ENCODE measurements at regions not wholly inside any gene's neighbourhood (a gene's known extent, or its start where the extent isn't known, plus 50 kb on each side); places are given as distances from the start of the nearest gene placed in this dataset.

GRCh38 chr3:154507727-154508126, 77.7 kb upstream of the GPR149 start:
- H3K4me2 ChIP-seq (ENCODE audit: low read length, poor library complexity, severe bottlenecking), result no peak overlapping the region
- WGBS, result no CpG with 5 or more reads among the region's 2 CpGs
- H2BK120ac ChIP-seq (ENCODE audit: low read depth, low read length), result no peak overlapping the region
- no peak overlapping the region for H3K4ac ChIP-seq (ENCODE audit: low read depth in 1 of 2, low read length in 2 of 2)
- no peaks in the 10 kb centered on the region for H3K79me1 ChIP-seq (replicated peaks; ENCODE audit: low read length, poor library complexity, severe bottlenecking)
- H3K27me3 ChIP-seq (ENCODE audit: control insufficient read depth in 1 of 2, insufficient read depth in 1 of 2, low read length in 2 of 2), result no peaks in the 10 kb centered on the region
- H3K4me3 ChIP-seq (ENCODE audit: insufficient read depth in 1 of 2, low read depth in 1 of 2, low read length in 2 of 2), result no peak overlapping the region
- no peak overlapping the region for H2BK12ac ChIP-seq (ENCODE audit: low read length in 2 of 2)
- no peak overlapping the region for H2BK15ac ChIP-seq (ENCODE audit: low read depth, poor library complexity, severe bottlenecking)
- H3K9ac ChIP-seq (ENCODE audit: low read length), result no peak overlapping the region
- H3K4me1 ChIP-seq (ENCODE audit: control insufficient read depth, insufficient read depth, low read depth, low read length), result no peaks in the 10 kb centered on the region
- DNase-seq, result no peak
- H2AFZ ChIP-seq (ENCODE audit: low read depth, low read length), result no peak overlapping the region
- no peak overlapping the region for H3K14ac ChIP-seq (ENCODE audit: low read length in 2 of 2)
- no peak overlapping the region for H3K18ac ChIP-seq (ENCODE audit: low read depth in 1 of 2, low read length in 2 of 2)
- H2BK5ac ChIP-seq (ENCODE audit: low read depth, low read length, poor library complexity, severe bottlenecking), result no peak overlapping the region
- H2AK5ac ChIP-seq (ENCODE audit: low read length, severe bottlenecking), result no peak overlapping the region
- no peak overlapping the region for H4K8ac ChIP-seq (ENCODE audit: low read length)
- H3K36me3 ChIP-seq (ENCODE audit: control insufficient read depth in 1 of 2, insufficient read depth in 2 of 2, low read depth in 1 of 2, low read length in 2 of 2), result no peaks in the 10 kb centered on the region
- no peak overlapping the region for H3K27ac ChIP-seq (ENCODE audit: low read length, poor library complexity, severe bottlenecking)
- peaks cover 10% of the 10 kb centered on the region for H3K9me3 ChIP-seq (ENCODE audit: control insufficient read depth, low read length)
- H3K23ac ChIP-seq (ENCODE audit: low read length in 2 of 2), result no peak overlapping the region
- no peak overlapping the region for H4K91ac ChIP-seq (ENCODE audit: low read length)

- H3K23ac ChIP-seq (ENCODE audit: low read length in 2 of 2), result no peak overlapping the region
- no peak overlapping the region for H2BK12ac ChIP-seq (ENCODE audit: low read length in 2 of 2)
- no peak overlapping the region for H2BK15ac ChIP-seq (ENCODE audit: low read depth, poor library complexity, severe bottlenecking)
- no peak overlapping the region for H4K91ac ChIP-seq (ENCODE audit: low read length)
- no peak overlapping the region for H3K18ac ChIP-seq (ENCODE audit: low read depth in 1 of 2, low read length in 2 of 2)
- no peak overlapping the region for H2AFZ ChIP-seq (ENCODE audit: low read depth, low read length)
- no peak for DNase-seq
- WGBS, result 40% methylated on average over 2 of the region's 2 CpGs
- no peak overlapping the region for H3K4me2 ChIP-seq (ENCODE audit: low read length, poor library complexity, severe bottlenecking)
- H3K79me1 ChIP-seq (replicated peaks; ENCODE audit: low read length, poor library complexity, severe bottlenecking), result no peaks in the 10 kb centered on the region
- no peak overlapping the region for H3K27ac ChIP-seq (ENCODE audit: low read length, poor library complexity, severe bottlenecking)
- no peaks in the 10 kb centered on the region for H3K4me1 ChIP-seq (ENCODE audit: control insufficient read depth, insufficient read depth, low read depth, low read length)
- no peaks in the 10 kb centered on the region for H3K9me3 ChIP-seq (ENCODE audit: control insufficient read depth, low read length)
- H3K14ac ChIP-seq (ENCODE audit: low read length in 2 of 2), result no peak overlapping the region
- H3K36me3 ChIP-seq (ENCODE audit: control insufficient read depth in 1 of 2, insufficient read depth in 2 of 2, low read depth in 1 of 2, low read length in 2 of 2), result no peaks in the 10 kb centered on the region
- H4K8ac ChIP-seq (ENCODE audit: low read length), result no peak overlapping the region
- H3K9ac ChIP-seq (ENCODE audit: low read length), result no peak overlapping the region
- no peak overlapping the region for H3K4me3 ChIP-seq (ENCODE audit: insufficient read depth in 1 of 2, low read depth in 1 of 2, low read length in 2 of 2)
- no peak overlapping the region for H2AK5ac ChIP-seq (ENCODE audit: low read length, severe bottlenecking)
- H2BK5ac ChIP-seq (ENCODE audit: low read depth, low read length, poor library complexity, severe bottlenecking), result no peak overlapping the region
- H3K27me3 ChIP-seq (ENCODE audit: control insufficient read depth in 1 of 2, insufficient read depth in 1 of 2, low read length in 2 of 2), result no peaks in the 10 kb centered on the region
- no peak overlapping the region for H3K4ac ChIP-seq (ENCODE audit: low read depth in 1 of 2, low read length in 2 of 2)
- H2BK120ac ChIP-seq (ENCODE audit: low read depth, low read length), result no peak overlapping the region
Measured at GRCh38 chr3:154496978-154497377, 67.0 kb upstream of the GPR149 start.

- Histone ChIP-seq H2BK5ac (ENCODE audit: low read depth, low read length, poor library complexity, severe bottlenecking) (no peak overlapping the region), H3K4ac (ENCODE audit: low read depth in 1 of 2, low read length in 2 of 2) (no peak overlapping the region), H3K4me1 (ENCODE audit: control insufficient read depth, insufficient read depth, low read depth, low read length) (no peaks in the 10 kb centered on the region), H3K23ac (ENCODE audit: low read length in 2 of 2) (no peak overlapping the region), H3K4me2 (ENCODE audit: low read length, poor library complexity, severe bottlenecking) (no peak overlapping the region), H3K18ac (ENCODE audit: low read depth in 1 of 2, low read length in 2 of 2) (no peak overlapping the region), H2AFZ (ENCODE audit: low read depth, low read length) (no peak overlapping the region), H4K8ac (ENCODE audit: low read length) (no peak overlapping the region), H2BK15ac (ENCODE audit: low read depth, poor library complexity, severe bottlenecking) (no peak overlapping the region), H3K4me3 (ENCODE audit: insufficient read depth in 1 of 2, low read depth in 1 of 2, low read length in 2 of 2) (no peak overlapping the region), H3K27me3 (ENCODE audit: control insufficient read depth in 1 of 2, insufficient read depth in 1 of 2, low read length in 2 of 2) (no peaks in the 10 kb centered on the region), H2AK5ac (ENCODE audit: low read length, severe bottlenecking) (no peak overlapping the region), H3K79me1 (replicated peaks; ENCODE audit: low read length, poor library complexity, severe bottlenecking) (no peaks in the 10 kb centered on the region), H3K27ac (ENCODE audit: low read length, poor library complexity, severe bottlenecking) (no peak overlapping the region), H3K36me3 (ENCODE audit: control insufficient read depth in 1 of 2, insufficient read depth in 2 of 2, low read depth in 1 of 2, low read length in 2 of 2) (no peaks in the 10 kb centered on the region), H3K14ac (ENCODE audit: low read length in 2 of 2) (no peak overlapping the region), H4K91ac (ENCODE audit: low read length) (no peak overlapping the region), H3K9ac (ENCODE audit: low read length) (no peak overlapping the region), H3K9me3 (ENCODE audit: control insufficient read depth, low read length) (no peaks in the 10 kb centered on the region), H2BK120ac (ENCODE audit: low read depth, low read length) (no peak overlapping the region), H2BK12ac (ENCODE audit: low read length in 2 of 2) (no peak overlapping the region)
- 88% methylated on average over 2 of the region's 2 CpGs for WGBS
- DNase-seq, result no peak
Measured at GRCh38 chr3:154496540-154496939, 66.5 kb upstream of the GPR149 start.

- Histone ChIP-seq H3K14ac (ENCODE audit: low read length in 2 of 2) (no peak overlapping the region), H3K27me3 (ENCODE audit: control insufficient read depth in 1 of 2, insufficient read depth in 1 of 2, low read length in 2 of 2) (no peaks in the 10 kb centered on the region), H3K18ac (ENCODE audit: low read depth in 1 of 2, low read length in 2 of 2) (no peak overlapping the region), H3K9ac (ENCODE audit: low read length) (no peak overlapping the region), H3K79me1 (replicated peaks; ENCODE audit: low read length, poor library complexity, severe bottlenecking) (no peaks in the 10 kb centered on the region), H2AK5ac (ENCODE audit: low read length, severe bottlenecking) (no peak overlapping the region), H2AFZ (ENCODE audit: low read depth, low read length) (no peak overlapping the region), H2BK15ac (ENCODE audit: low read depth, poor library complexity, severe bottlenecking) (no peak overlapping the region), H3K4ac (ENCODE audit: low read depth in 1 of 2, low read length in 2 of 2) (no peak overlapping the region), H3K36me3 (ENCODE audit: control insufficient read depth in 1 of 2, insufficient read depth in 2 of 2, low read depth in 1 of 2, low read length in 2 of 2) (no peaks in the 10 kb centered on the region), H4K91ac (ENCODE audit: low read length) (no peak overlapping the region), H2BK12ac (ENCODE audit: low read length in 2 of 2) (no peak overlapping the region), H3K4me1 (ENCODE audit: control insufficient read depth, insufficient read depth, low read depth, low read length) (no peaks in the 10 kb centered on the region), H3K4me2 (ENCODE audit: low read length, poor library complexity, severe bottlenecking) (no peak overlapping the region), H3K27ac (ENCODE audit: low read length, poor library complexity, severe bottlenecking) (no peak overlapping the region), H2BK5ac (ENCODE audit: low read depth, low read length, poor library complexity, severe bottlenecking) (no peak overlapping the region), H4K8ac (ENCODE audit: low read length) (no peak overlapping the region), H3K23ac (ENCODE audit: low read length in 2 of 2) (no peak overlapping the region), H3K9me3 (ENCODE audit: control insufficient read depth, low read length) (no peaks in the 10 kb centered on the region), H2BK120ac (ENCODE audit: low read depth, low read length) (no peak overlapping the region), H3K4me3 (ENCODE audit: insufficient read depth in 1 of 2, low read depth in 1 of 2, low read length in 2 of 2) (no peak overlapping the region)
- 70% methylated on average over 9 of the region's 9 CpGs for WGBS
- no peak for DNase-seq
Measured at GRCh38 chr3:154486949-154487348, 57.0 kb upstream of the GPR149 start.

All from mesenchymal stem cell (in vitro differentiated cells and primary cell).